Choroid plexus epithelial cell (primary cell): ENCODE measurements at regions not wholly inside any gene's neighbourhood (a gene's known extent, or its start where the extent isn't known, plus 50 kb on each side); places are given as distances from the start of the nearest gene placed in this dataset.
"Not testable (repeated sequence)": the region's sequence is repeated elsewhere in the genome, so short reads cannot be mapped to it uniquely, and the experiment has no call there.

Experiments
- DNase-seq: peaks from one replicate; pipeline ENCODE4 v3.0.0-alpha.2; 2010; ENCODE audit warnings: low read depth
- H3K4me3 ChIP-seq: 2 replicates; pipeline ENCODE4 v1.5.1; 2011; ENCODE audit warnings: low read depth, mild to moderate bottlenecking, control low read depth, low read length, moderate library complexity
- CTCF ChIP-seq: conservative IDR thresholded peaks from 2 replicates; pipeline ENCODE4 v1.5.1; 2011; ENCODE audit warnings: low read depth, mild to moderate bottlenecking, control low read depth, inconsistent platforms, low read length, moderate library complexity

GRCh38 chr6:9131616-9132015 is 696.3 kb upstream of the SLC35B3 start:
- no peak for TF ChIP-seq CTCF
- H3K4me3 ChIP-seq, result no peak overlapping the region
- no peak for DNase-seq

DNA sequence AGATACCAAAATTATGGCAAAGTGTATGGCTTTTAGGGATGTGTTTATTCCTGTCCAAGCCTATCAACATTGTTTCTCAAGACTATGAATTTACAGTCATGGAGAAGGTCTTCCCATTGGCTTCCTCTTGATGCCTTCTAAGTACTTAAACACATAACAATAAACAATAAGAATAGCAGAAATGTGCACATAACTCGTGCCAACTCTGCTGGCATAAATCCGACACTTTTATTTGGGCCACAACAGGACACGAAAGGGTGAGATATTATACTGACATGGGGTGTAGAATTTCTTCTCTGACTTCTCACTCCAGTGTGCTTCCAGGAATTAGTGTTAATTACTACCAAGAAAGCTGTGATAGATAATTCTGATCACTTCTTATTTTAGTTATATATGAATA is 695.9 kb upstream of the SLC35B3 start:
- no peak overlapping the region for H3K4me3 ChIP-seq
- no peak for TF ChIP-seq CTCF
- DNase-seq, result no peak

DNA sequence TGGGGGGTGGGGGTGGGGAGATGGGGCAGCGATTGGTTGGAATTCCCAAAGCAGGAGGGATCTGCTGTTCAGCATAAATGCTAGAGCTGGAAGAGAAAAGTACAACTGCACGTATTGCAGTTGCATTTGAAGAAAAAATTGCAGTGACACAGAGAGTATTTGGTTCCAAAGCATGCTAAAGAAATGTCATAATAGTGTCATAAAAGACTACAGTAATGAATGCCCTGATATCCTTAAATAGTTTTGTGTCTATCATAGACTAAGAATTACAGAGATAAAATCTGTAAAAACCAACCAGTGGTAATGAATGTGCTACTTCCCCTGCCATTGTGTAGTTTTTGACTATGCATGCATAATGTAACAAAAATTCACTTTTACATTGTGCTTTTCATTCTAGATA is 693.6 kb upstream of the SLC35B3 start:
- no peak for DNase-seq
- no peak overlapping the region for H3K4me3 ChIP-seq
- no peak for TF ChIP-seq CTCF

DNA sequence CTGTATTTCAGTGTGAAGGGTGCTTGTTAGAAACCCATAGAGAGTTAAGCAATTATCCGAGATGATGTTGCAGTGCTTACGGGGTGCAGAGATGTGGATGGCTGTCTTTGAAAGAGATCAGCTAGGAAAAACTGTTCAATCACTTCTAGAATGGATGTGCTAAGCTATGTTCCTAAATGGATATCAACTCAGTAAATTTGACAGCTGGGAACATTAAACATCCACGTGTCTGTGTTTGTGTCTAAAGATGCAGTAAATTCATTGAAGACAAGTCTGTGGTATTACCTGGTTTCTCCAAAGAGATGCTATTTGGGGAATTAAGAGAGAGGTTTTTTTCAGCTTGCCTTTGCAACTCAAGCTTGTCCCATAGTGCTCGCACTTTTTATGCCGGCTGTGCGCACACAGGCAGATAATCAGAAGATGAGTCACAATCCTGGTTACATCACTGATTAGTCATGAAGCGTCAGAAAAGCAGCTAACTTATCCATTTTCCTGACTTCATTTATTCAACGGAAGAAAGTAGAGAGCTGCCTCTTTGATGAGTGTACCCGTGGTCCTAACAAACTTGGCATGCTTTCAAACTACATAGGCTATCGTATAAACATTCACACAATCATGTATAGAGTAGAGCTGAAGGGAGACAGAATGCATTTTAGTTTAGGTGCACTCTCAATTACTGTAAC is 691.7 kb upstream of the SLC35B3 start:
- DNase-seq, result peak; percentile 73
- TF ChIP-seq CTCF, result no peak
- no peak overlapping the region for H3K4me3 ChIP-seq

DNA sequence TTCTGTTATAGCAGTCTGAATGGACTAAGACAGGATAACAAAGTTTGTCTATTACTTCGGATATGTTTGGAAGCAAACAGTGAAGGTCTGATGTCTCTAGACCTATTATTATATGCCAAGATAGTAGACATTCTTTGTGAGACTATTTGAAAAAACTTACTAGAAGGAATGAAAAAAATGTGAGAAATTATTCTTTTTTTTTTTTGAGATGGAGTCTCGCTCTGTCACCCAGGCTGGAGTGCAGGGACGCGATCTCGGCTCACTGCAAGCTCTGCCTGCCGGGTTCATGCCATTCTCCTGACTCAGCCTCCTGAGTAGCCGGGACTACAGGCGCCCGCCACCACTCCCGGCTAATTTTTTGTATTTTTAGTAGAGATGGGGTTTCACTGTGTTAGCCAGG is 690.7 kb upstream of the SLC35B3 start:
- not testable (repeated sequence) for H3K4me3 ChIP-seq, DNase-seq

DNA sequence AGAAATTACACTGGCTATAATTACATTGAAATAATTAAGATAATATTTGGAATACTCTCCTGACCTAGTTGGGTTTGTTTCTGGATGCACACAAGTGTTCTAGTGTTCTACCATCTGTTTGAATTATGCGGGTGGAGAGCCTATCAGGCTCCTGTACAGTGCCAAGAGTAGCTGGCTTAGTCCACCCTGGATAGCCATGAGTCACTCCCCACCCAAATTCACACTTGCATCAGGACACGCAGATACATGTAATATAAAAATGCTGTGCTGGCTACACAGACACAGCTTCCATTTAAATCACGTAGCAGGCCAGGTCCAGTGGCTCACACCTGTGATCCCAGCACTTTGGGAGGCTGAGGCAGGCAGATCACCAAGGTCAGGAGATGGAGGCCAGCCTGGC is 686.2 kb upstream of the SLC35B3 start:
- no peak for TF ChIP-seq CTCF
- H3K4me3 ChIP-seq, result no peak overlapping the region

GRCh38 chr6:9116026-9116425 is 680.7 kb upstream of the SLC35B3 start:
- H3K4me3 ChIP-seq, result no peak overlapping the region
- TF ChIP-seq CTCF, result no peak
- DNase-seq, result peak; percentile 13

More for the DNA sequence above, 686.2 kb upstream of the SLC35B3 start:
- DNase-seq, result no peak
